Left forelimb (tissue), 1 donor: ENCODE measurements at regions not wholly inside any gene's neighbourhood (a gene's known extent, or its start where the extent isn't known, plus 50 kb on each side); places are given as distances from the start of the nearest gene placed in this dataset.
A peak's percentile ranks its signal among the peaks of the same experiment; 100 is the strongest.
"Not testable (repeated sequence)": the region's sequence is repeated elsewhere in the genome, so short reads cannot be mapped to it uniquely, and the experiment has no call there.

Source experiments
- DNase-seq: peaks from one replicate; pipeline ENCODE4 v3.0.0-alpha.2; 2018; ENCODE audit warnings: low spot score

- DNase-seq: no peak
These were observed 272.9 kb downstream of the KLHL13 start for GRCh38 chrX:117843749-117844148.

DNA sequence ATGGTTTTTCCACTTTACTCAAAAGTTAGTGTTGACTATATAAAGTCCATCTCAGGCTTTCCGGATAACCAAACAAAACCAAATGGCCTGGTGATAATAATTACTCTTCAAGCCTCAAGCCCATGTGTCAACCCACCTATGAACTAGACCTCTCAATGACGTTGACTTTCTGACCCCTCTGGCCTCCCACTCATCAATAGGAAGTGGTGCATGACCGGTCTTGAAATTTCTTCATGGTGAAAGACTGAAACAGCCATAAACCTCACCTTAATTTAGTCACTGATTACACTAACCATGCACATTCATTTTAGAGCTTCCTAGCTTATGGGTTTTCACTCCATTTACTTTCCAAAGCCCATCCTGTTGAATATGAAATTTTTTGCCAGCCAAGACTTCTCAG is 276.0 kb downstream of the KLHL13 start:
- DNase-seq: no peak

- DNase-seq: no peak
These were observed 277.1 kb downstream of the KLHL13 start for GRCh38 chrX:117839544-117839943.

GRCh38 chrX:117838581-117839331 is 277.9 kb downstream of the KLHL13 start:
- no peak for DNase-seq

GRCh38 chrX:117835034-117835433 is 281.6 kb downstream of the KLHL13 start:
- peak; percentile 37 for DNase-seq

- DNase-seq: no peak
These were observed 282.5 kb downstream of the KLHL13 start for GRCh38 chrX:117834076-117834475.

GRCh38 chrX:117821472-117821871 is 295.1 kb downstream of the KLHL13 start:
- DNase-seq: not testable (repeated sequence)

- no peak for DNase-seq
These were observed 308.2 kb downstream of the KLHL13 start for GRCh38 chrX:117808426-117808825.

DNA sequence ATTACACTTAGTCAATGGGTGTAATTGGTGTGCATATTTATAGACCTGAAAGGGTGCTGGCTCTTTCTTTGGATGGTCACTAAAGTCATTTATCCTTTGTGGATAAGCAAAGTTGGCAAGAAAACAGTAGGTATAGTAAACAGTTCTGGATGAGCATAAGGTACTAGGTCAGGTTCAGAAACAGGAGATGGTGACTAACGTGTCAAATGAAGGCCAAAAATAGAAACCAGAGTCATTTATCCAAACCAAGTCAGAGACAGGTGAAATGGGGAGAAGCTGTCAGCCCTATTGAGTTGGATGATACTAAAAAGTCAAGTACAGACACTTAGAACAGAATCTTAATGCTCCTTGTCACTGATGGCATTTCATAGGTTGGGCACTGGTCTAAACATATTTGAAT is 313.1 kb downstream of the KLHL13 start:
- no peak for DNase-seq

- no peak for DNase-seq
These were observed 328.3 kb downstream of the KLHL13 start for GRCh38 chrX:117788339-117788738.

GRCh38 chrX:117771384-117771783 is 345.2 kb downstream of the KLHL13 start:
- DNase-seq: no peak

DNA sequence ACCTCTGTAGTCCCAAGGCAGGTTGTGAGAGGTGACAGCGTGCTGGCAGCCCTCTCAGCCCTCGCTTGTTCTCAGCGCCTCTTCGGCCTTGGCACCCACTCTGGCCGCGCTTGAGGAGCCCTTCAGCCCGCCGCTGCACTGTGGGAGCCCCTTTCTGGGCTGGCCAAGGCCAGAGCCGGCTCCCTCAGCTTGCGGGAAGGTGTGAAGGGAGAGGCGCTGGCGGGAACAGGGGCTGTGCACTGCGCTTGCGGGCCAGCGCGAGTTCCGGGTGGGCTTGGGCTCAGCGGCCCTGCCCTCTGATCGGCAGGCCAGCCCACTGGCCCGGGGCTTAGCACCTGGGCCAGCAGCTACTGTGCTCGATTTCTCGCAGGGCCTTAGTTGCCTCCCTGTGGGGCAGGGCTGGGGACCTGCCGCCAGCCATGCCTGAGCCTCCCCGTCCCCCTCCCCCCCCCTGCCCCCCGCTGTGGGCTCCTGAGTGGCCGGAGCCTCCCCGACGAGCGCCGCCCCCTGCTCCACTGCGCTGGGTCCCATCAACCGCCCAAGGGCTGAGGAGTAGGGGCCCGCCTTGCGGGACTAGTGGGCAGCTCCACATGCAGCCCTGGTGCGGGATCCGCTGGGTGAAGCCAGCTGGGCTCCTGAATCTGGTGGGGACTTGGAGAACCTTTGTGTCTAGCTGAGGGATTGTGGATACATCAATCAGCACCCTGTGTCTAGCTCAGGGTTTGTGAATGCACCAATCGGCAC is 347.6 kb downstream of the KLHL13 start:
- no peak for DNase-seq

DNA sequence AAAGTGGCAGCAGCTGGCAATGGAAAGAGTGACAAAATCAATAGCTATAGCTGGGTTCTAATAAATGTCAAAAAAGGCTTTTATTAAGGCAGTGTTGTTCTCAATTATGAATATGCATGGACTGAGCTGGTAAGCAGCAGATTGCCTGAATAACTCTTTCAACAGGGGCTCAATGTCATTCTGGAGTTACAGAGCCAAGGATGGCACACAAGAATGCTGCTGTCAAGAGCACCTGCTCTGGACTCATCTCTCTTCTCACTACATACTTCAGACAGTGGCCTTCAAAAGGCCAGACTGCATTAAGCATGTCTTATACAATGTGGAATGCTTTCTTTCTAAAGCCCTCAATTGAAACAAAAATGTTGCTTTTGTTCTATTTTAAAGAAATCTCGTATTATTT is 351.4 kb downstream of the KLHL13 start:
- no peak for DNase-seq

DNA sequence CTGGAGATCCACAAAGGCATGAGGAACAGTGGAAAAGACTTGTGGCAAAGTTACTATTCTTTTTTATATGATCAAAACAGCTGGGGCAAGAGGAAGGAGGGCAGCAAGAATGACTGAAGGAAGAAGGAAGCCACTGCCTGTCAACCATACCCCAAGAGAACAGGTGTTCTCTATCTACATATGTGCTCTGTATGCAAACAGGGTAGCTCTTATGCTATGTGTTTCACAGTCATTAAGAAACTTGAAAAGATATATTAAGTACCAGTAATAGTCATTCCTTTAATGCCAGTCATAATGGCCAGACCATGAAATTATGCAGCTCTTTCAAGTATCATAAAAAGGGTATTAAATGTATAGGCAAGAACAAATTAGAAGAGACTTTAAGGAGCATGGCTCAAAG is 363.9 kb downstream of the KLHL13 start:
- no peak for DNase-seq

DNA sequence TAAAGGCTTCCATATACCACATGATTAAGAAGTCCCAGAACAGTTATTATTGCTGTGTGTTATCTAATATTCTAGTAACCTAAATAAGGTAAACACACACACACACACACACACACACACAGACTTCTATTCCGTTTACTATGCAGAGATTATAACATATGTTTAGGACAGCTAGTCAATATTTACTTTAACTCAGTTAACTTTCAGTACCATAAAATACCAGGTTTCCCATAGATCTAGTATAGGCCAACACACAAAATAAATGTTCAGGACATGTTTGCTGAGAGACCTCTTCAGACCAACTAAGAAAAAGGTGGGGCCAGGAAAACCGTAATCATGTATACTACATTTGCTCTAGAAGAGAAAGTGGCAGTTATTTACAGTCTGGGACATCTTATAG is 365.5 kb downstream of the KLHL13 start:
- no peak for DNase-seq

GRCh38 chrX:117744958-117745357 is 371.7 kb downstream of the KLHL13 start:
- no peak for DNase-seq

DNA sequence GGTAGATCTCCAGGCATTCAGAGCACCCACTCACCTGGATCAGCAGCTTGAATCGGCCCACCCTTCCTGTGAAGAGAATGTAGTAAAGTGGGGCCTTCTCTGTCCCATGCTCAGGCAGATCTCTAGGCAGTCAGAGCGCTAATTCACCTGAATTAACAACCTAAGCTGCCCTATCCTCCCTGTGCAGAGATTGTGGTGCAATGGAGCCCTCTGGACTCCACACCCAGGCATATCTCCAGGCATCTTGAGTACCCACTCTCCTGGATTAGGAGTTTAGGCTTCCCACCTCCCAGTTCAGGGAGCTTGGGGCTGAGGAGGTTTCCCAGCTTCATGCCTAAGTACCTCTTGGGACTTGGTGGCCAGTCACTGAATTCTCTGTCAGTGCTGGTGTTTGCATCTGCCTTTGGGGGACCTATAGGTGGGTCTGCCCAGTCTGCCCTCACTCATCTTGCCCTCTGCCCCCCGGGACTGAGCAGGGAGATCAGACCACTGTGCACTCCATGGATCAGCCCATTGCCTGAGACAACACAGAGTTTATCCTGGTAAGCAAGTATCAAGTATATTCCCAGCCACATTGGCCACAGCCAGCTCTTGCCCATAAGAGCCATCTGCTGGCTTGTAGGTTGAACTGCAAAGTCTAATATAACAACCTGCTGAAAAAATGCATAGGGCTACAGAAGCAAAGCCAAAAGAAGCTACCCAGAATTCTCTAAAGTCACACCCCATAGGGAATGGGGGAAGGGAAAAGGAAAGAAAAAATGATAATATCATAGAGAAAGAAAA is 372.9 kb downstream of the KLHL13 start:
- DNase-seq: no peak

DNA sequence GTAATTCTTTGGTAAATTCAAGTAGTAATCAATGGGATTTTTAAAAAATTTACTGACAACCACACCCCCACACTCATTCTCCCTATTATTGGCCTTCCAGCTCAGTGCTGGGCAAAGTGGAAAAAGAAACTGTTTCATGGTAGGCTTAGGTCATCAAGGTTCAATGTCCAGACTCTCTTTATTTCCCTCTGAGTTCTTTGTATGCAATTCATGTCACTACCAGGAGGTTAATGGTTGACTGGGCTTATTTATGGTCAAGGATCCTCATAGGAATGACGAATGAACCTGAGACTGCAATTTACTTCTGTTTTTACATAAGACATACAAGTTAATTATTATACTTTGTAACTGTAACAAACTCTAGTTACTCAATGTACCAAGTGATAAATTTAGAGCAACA is 403.2 kb downstream of the KLHL13 start:
- no peak for DNase-seq

GRCh38 chrX:117711782-117712181 is 404.8 kb downstream of the KLHL13 start:
- DNase-seq: no peak

DNA sequence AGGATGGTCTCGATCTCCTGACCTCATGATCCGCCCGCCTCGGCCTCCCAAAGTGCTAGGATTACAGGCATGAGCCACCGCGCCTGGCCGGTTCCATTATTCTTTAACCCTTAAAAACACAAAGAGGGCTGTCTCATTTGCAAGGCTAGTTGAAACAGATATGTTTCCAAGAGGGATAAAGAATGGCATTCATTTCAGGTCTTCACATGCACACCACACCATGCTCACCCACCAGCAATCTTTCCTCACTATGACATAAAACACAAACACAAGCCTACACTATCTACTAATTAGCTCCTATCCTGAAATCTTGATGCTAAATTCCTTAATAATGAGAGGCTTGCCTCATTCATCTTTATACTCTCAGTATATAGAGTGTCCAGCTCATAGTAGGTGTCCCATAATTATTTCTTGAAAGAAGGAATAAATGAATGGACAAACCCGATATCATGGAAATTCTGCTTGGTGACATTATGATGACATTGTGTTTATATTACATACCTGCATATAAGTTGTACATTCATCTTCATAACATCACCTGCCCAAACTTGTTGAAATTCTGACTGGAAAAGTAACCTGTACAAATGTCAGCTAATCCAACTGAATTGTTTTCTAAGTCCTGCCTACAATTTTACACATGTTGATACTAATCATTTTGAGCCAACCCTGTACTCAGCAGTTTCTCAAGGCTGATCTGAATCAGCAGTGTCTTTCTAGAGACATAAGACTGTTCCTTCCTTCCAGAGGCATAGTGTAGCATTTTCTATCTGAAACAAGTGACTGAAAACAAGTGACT is 408.5 kb downstream of the KLHL13 start:
- no peak for DNase-seq

DNA sequence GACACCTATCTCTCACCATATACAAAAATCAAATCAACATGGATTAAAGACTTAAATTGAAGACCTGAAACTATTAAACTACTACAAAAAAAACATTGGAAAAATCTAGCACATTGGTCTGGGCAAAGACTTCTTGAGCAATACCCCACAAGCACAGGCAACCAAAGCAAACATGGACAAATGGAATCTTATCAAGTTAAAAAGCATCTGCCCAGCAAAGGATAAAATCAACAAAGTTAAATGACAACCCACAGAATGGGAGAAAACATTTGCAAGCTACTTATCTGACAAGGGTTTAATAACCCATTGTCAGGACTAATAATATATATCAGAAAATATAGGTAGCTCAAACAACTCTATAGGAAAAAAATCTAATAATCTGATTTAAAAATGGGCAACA is 415.6 kb downstream of the KLHL13 start:
- DNase-seq: no peak

DNA sequence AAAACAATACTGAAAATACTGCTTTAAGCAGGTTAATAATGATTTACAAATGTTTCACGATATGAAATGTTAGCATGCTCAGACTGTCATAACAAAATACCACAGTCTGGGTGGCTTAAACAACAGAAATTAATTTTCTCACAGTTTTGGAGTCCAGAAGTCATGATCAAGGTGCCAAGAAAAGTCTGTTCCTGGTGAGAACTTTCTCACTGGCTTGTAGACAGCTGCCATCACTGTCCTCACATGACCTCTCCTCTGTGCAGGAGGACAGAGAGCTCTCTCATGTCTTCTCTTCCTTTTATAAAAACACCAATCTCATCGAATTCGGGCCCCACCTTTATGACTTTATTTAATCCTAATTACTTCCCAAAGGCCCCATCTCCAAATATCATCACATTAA is 426.7 kb downstream of the KLHL13 start:
- DNase-seq: no peak
